GM21423 (cell line): ENCODE measurements at regions not wholly inside any gene's neighbourhood (a gene's known extent, or its start where the extent isn't known, plus 50 kb on each side); places are given as distances from the start of the nearest gene placed in this dataset.

ENCODE experiments used
- ATAC-seq: cut with Tn5 transposase; IDR thresholded peaks from one replicate; pipeline ENCODE4 v1.9.1; 2021; ENCODE audit warnings: mild to moderate bottlenecking, moderate library complexity; ENCODE audit not compliant: unreplicated experiment

GRCh38 chr2:133927894-133928293, 326.0 kb upstream of the MGAT5 start:
- no peak for ATAC-seq

GRCh38 chr2:133936096-133936495, 317.8 kb upstream of the MGAT5 start:
- no peak for ATAC-seq

GRCh38 chr2:133936601-133937000, 317.3 kb upstream of the MGAT5 start:
- no peak for ATAC-seq

- ATAC-seq: no peak
Measured at GRCh38 chr2:133937669-133938068, 316.2 kb upstream of the MGAT5 start.

GRCh38 chr2:133940134-133940533, 313.7 kb upstream of the MGAT5 start:
- no peak for ATAC-seq

- no peak for ATAC-seq
Measured at GRCh38 chr2:133941666-133942065, 312.2 kb upstream of the MGAT5 start.

GRCh38 chr2:133942398-133942797, 311.5 kb upstream of the MGAT5 start:
- no peak for ATAC-seq

- ATAC-seq: no peak
Measured at GRCh38 chr2:133943108-133943507, 310.8 kb upstream of the MGAT5 start.

- ATAC-seq: no peak
Measured at GRCh38 chr2:133945089-133945488, 308.8 kb upstream of the MGAT5 start.

GRCh38 chr2:133947057-133947456, 306.8 kb upstream of the MGAT5 start:
- ATAC-seq: no peak

- ATAC-seq: no peak
Measured at GRCh38 chr2:133948610-133949290, 305.1 kb upstream of the MGAT5 start.

- ATAC-seq: no peak
Measured at GRCh38 chr2:133949595-133949994, 304.3 kb upstream of the MGAT5 start.

GRCh38 chr2:133951209-133951608, 302.7 kb upstream of the MGAT5 start:
- no peak for ATAC-seq

GRCh38 chr2:133952420-133952819, 301.5 kb upstream of the MGAT5 start:
- ATAC-seq: peak; percentile 36

- ATAC-seq: no peak
Measured at GRCh38 chr2:133952896-133953295, 301.0 kb upstream of the MGAT5 start.

- peak; percentile 79 for ATAC-seq
Measured at GRCh38 chr2:133953524-133953923, 300.3 kb upstream of the MGAT5 start.

GRCh38 chr2:133954636-133955035, 299.2 kb upstream of the MGAT5 start:
- ATAC-seq: no peak

GRCh38 chr2:133955169-133955568, 298.7 kb upstream of the MGAT5 start:
- no peak for ATAC-seq

- no peak for ATAC-seq
Measured at GRCh38 chr2:133956434-133956935, 297.4 kb upstream of the MGAT5 start.

GRCh38 chr2:133957724-133958480, 296.0 kb upstream of the MGAT5 start:
- no peak for ATAC-seq

- ATAC-seq: no peak
Measured at GRCh38 chr2:133959066-133959465, 294.8 kb upstream of the MGAT5 start.

GRCh38 chr2:133966720-133967304, 287.1 kb upstream of the MGAT5 start:
- ATAC-seq: no peak
